Central memory CD8-positive, alpha-beta T cell (primary cell): ENCODE measurements at regions not wholly inside any gene's neighbourhood (a gene's known extent, or its start where the extent isn't known, plus 50 kb on each side); places are given as distances from the start of the nearest gene placed in this dataset.

Source experiments
- ATAC-seq: fragments of 150-1000 bp; cut with Tn5 transposase; replicated peaks from 2 replicates; pipeline ENCODE4 v1.10.0; 2022; ENCODE audit warnings: mild to moderate bottlenecking, moderate FRiP score, moderate number of reproducible peaks; ENCODE audit not compliant: poor library complexity, severe bottlenecking; ENCODE audit errors: extremely low read depth
- DNase-seq, 2 donors: peaks; one replicate each; pipeline ENCODE4 v3.0.0; 2021; ENCODE audit warnings: low spot score in 2 of 2
- H3K27ac Mint-ChIP-seq: one replicate; pipeline ENCODE4 v1.8.0; 2022; ENCODE audit warnings: low read depth, mild to moderate bottlenecking, moderate library complexity, mixed read lengths
- H3K27me3 Mint-ChIP-seq: one replicate; pipeline ENCODE4 v1.8.0; 2022; ENCODE audit warnings: mixed read lengths
- H3K36me3 Mint-ChIP-seq: one replicate; pipeline ENCODE4 v1.8.0; 2022; ENCODE audit warnings: mild to moderate bottlenecking, moderate library complexity, mixed read lengths; ENCODE audit not compliant: insufficient read depth
- H3K4me1 Mint-ChIP-seq: one replicate; pipeline ENCODE4 v1.8.0; 2022; ENCODE audit warnings: mixed read lengths
- H3K4me3 Mint-ChIP-seq: one replicate; pipeline ENCODE4 v1.8.0; 2022; ENCODE audit warnings: mild to moderate bottlenecking, moderate library complexity, mixed read lengths
- H3K9me3 Mint-ChIP-seq: one replicate; pipeline ENCODE4 v1.8.0; 2022; ENCODE audit warnings: mixed read lengths

DNA sequence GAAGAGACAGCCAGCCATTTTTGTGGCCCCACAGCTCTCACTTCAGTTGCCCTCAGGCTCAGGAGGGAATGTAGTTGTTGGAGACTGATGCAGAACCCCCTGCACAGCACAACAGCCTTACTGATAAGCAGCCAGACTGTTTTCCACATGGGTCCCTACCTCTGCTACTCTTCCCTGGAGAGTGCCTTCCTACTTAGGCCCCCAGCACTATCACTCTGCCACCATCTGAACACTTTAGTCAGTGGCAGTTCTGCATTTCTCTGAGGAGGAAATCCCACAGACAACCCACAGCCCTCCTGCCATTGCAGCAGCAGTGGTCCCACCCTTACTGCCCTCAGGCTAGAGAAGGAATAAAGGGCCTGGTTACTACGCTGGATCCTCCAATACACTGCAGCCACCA is 61.8 kb upstream of the PTPRD start:
- ATAC-seq (no peak), DNase-seq (no peak)
- Mint-ChIP-seq H3K4me3 (no peak overlapping the region), H3K36me3 (no peaks in the 10 kb centered on the region), H3K4me1 (no peaks in the 10 kb centered on the region), H3K27ac (no peak overlapping the region), H3K9me3 (peaks cover 32% of the 10 kb centered on the region), H3K27me3 (no peaks in the 10 kb centered on the region)

DNA sequence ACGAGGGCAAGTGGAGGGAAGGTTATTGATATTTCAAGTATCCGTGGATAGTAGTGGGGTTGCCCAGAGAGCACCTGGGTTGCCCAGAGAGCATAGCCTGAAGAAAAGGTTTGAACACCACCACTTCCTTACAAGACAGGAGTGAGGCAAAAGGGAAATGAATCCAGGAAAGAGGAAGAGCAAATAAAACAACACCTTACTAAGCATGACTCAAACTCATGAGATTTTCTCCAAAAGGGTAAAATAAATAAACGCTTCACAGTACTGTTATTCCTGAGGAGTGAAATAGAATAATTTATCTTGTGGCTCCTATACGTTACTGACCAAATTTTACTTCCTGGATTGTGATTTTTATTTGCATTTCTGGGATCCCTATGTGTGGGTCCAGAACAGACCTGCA is 65.2 kb upstream of the PTPRD start:
- Mint-ChIP-seq H3K9me3 (peaks cover 36% of the 10 kb centered on the region), H3K27ac (no peak overlapping the region), H3K36me3 (peaks cover 1% of the 10 kb centered on the region), H3K4me3 (no peak overlapping the region), H3K4me1 (no peaks in the 10 kb centered on the region), H3K27me3 (no peaks in the 10 kb centered on the region)
- no peak for DNase-seq
- ATAC-seq = no peak

DNA sequence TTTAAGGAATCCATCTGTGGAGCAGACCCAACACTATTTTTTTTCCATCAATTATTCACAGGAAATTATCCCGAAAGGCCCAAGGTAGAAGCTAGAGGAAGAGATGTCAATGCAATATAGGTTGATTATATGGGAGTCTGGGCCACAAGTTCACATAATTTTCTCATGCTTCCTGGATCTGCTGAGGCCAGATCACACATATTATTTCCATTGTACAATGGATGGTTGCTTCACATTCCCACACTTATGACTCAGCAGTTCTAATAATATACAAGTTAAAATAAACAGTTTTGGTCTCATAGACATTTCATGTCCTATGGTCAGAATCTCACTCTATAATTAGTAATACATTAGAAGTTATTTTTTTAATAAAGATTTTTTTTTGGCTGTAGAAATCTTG is 66.0 kb upstream of the PTPRD start:
- Mint-ChIP-seq H3K27ac (no peak overlapping the region), H3K9me3 (peaks cover 32% of the 10 kb centered on the region)
- DNase-seq = no peak

DNA sequence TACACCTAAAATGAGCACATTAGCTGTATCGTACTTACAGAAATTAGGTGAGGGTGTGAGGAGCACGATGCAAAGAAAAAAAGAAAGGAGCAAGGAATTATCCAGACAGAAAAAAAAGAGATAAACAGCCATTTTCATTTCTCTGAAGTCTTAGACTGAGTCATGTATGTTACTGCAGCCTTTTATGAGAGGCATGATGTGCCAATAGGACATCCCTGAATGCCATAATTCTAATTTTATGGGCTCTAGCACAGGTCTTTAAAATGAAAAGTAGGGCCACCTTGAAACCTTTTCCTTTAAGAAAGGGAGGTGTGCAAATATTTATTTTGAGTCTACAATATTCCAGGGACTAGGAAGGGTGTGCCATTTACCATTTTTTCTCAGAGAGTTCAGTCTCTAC is 74.1 kb upstream of the PTPRD start:
- no peaks in the 10 kb centered on the region for H3K4me1 Mint-ChIP-seq
- H3K9me3 Mint-ChIP-seq = peaks cover 42% of the 10 kb centered on the region
- no peaks in the 10 kb centered on the region for H3K27me3 Mint-ChIP-seq
- no peaks in the 10 kb centered on the region for H3K36me3 Mint-ChIP-seq
- ATAC-seq = no peak
- no peak overlapping the region for H3K4me3 Mint-ChIP-seq
- DNase-seq = no peak
- H3K27ac Mint-ChIP-seq = no peak overlapping the region

More for the DNA sequence above, 66.0 kb upstream of the PTPRD start:
- Mint-ChIP-seq H3K4me3 (no peak overlapping the region), H3K4me1 (no peaks in the 10 kb centered on the region), H3K36me3 (peaks cover 1% of the 10 kb centered on the region), H3K27me3 (no peaks in the 10 kb centered on the region)
- ATAC-seq = no peak

DNA sequence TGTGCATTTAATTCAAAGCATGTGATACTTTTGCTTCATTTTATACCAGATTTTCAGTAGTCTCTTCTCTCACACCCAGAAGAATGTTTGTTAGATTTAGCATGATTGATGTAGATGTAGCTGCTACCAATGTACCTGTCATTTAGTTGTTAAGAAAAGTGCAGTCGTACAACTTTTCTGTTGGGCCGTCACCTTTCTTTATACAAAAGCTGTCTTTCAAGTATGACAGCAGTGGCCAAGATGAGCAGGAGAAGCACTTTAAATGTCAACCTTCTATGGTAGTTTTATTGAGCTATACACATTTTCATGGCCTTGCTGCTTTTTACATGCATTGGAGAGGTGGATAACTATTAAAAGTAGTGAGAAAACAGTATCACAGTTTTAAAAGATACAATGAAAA is 77.7 kb upstream of the PTPRD start:
- Mint-ChIP-seq H3K4me1 (no peaks in the 10 kb centered on the region), H3K9me3 (peaks cover 39% of the 10 kb centered on the region), H3K27ac (no peak overlapping the region), H3K27me3 (no peaks in the 10 kb centered on the region), H3K36me3 (no peaks in the 10 kb centered on the region), H3K4me3 (no peak overlapping the region)
- DNase-seq (no peak), ATAC-seq (no peak)

DNA sequence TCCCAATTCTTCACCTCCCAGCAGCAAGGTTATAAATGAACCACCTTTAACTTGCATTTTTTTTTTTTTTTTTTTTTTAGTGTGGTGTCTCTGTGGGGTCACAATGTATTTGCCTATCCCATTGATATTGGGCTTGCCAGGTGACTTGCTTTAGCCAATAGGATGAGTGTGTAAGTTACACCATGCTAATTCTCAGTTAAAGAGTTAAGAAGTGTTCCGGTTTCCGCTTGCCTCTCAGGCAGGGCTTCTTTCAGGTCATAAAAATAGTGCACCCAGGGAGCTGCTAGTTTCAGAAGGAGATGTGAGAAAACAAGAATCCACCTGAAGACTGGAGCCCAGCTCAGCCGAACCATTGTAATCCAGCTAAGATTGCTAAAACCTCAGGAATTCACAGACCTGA is 84.2 kb upstream of the PTPRD start:
- Mint-ChIP-seq H3K27me3 (no peaks in the 10 kb centered on the region), H3K27ac (no peak overlapping the region), H3K4me3 (no peak overlapping the region), H3K36me3 (no peaks in the 10 kb centered on the region), H3K4me1 (no peaks in the 10 kb centered on the region), H3K9me3 (peaks cover 20% of the 10 kb centered on the region)
- DNase-seq (no peak), ATAC-seq (no peak)

DNA sequence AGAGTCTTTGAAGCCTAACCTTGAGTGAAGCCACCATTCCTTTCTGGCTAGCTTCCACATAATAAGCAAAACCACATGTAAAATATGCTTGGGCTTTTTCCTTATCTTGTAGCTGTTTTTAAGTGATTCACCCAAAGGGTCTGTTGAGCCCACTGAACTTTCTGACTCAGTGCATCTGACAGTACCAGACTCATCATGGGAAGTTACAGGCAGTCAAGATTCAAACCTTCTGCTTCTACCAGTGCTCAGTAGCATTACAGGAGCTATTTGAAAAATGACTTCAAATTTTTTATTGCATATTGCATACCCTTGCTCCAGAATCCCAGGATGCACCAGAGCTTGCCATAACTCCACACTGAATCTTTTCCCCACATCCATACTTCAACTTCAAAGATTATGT is 87.5 kb upstream of the PTPRD start:
- H3K27me3 Mint-ChIP-seq = no peaks in the 10 kb centered on the region
- no peak for DNase-seq
- H3K9me3 Mint-ChIP-seq = peaks cover 23% of the 10 kb centered on the region
- no peaks in the 10 kb centered on the region for H3K36me3 Mint-ChIP-seq
- no peak overlapping the region for H3K27ac Mint-ChIP-seq
- no peak for ATAC-seq
- no peak overlapping the region for H3K4me3 Mint-ChIP-seq
- no peaks in the 10 kb centered on the region for H3K4me1 Mint-ChIP-seq

DNA sequence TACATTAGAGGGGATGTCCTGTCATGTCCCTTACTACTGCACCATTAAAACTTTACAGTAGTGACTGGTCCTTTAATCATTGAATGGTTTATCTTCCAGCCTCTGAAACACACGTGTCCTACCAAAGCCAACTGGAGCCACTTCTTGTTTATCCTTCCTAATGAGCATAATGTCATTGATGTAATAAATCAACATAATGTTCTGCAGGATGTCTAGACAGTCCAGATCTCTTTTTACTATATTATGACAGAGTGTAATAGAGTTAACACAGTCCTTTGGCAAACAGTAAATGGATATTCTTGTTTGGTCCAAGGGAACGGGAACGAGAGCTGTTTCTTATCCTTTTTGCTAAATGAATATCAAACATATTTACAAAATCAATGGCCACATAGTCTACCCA is 88.1 kb upstream of the PTPRD start:
- Mint-ChIP-seq H3K9me3 (peaks cover 28% of the 10 kb centered on the region), H3K4me1 (no peaks in the 10 kb centered on the region), H3K4me3 (no peak overlapping the region)

DNA sequence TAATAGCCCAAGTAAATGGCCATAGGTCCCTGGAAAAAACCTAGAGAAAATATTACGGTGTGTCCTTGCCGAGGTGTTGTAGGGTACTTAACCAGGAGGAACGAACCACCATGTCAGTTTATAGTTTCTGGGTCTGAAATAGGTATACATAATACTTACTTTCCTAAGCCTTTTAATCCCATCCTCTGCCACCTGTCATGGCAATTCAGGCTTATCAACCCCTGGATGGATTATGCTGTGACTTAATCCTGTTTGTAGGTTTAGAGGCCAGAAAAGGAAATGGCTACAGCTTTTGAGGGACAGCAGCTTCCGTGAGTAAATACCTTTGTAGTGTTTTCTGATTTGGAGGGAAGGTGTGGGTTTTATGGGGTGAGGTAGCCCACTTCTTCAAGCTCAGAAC is 89.1 kb upstream of the PTPRD start:
- no peak for ATAC-seq
- peaks cover 33% of the 10 kb centered on the region for H3K9me3 Mint-ChIP-seq
- no peaks in the 10 kb centered on the region for H3K27me3 Mint-ChIP-seq
- H3K36me3 Mint-ChIP-seq = no peaks in the 10 kb centered on the region
- no peak overlapping the region for H3K4me3 Mint-ChIP-seq
- DNase-seq = no peak
- no peak overlapping the region for H3K27ac Mint-ChIP-seq
- no peaks in the 10 kb centered on the region for H3K4me1 Mint-ChIP-seq

More for the DNA sequence above, 88.1 kb upstream of the PTPRD start:
- no peak overlapping the region for H3K27ac Mint-ChIP-seq
- DNase-seq = no peak
- no peak for ATAC-seq
- no peaks in the 10 kb centered on the region for H3K27me3 Mint-ChIP-seq
- no peaks in the 10 kb centered on the region for H3K36me3 Mint-ChIP-seq

DNA sequence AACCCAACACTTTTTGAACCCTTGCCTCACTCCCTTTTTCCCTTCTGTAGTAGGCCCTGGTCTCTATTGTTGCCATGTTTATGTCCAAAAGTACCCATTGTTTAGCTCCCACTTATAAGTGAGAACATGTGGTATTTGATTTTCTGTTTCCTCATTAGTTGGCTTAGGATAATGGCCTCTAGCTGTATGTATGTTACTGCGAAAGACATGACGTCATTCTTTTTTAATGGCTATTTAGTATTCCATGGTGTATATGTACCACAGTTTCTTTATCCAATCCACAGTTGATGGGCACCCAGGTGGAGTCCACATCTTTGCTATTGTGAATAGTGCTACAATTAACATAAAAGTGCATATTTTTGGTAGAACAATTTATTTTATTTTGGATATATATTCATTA is 90.3 kb upstream of the PTPRD start:
- no peak for ATAC-seq

DNA sequence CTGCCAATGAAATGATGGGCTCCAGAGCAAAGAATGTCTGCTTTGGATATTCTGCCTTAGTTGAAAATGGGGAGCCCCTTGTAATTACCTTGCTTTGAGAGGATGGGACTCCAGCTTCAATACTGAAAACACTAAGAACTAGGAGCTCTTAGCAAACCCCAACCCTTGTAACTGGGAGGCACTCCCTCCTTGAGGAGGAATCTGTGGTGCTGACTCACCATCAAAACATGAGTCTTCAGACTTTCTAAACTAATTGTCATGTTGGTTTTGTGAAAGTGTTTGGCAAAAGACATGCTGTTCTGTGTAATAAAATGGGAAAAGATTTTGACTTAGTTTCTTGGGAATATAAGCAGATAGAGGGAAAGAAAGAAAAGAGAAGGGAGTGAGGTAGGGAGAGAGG is 91.9 kb upstream of the PTPRD start:
- H3K4me3 Mint-ChIP-seq = no peak overlapping the region
- H3K36me3 Mint-ChIP-seq = no peaks in the 10 kb centered on the region
- no peaks in the 10 kb centered on the region for H3K27me3 Mint-ChIP-seq
- DNase-seq = no peak
- H3K4me1 Mint-ChIP-seq = no peaks in the 10 kb centered on the region
- ATAC-seq = no peak
- peaks cover 28% of the 10 kb centered on the region for H3K9me3 Mint-ChIP-seq
- H3K27ac Mint-ChIP-seq = no peak overlapping the region

More for the DNA sequence above, 90.3 kb upstream of the PTPRD start:
- no peak overlapping the region for H3K27ac Mint-ChIP-seq
- no peaks in the 10 kb centered on the region for H3K36me3 Mint-ChIP-seq
- no peak overlapping the region for H3K4me3 Mint-ChIP-seq
- DNase-seq = no peak
- H3K27me3 Mint-ChIP-seq = no peaks in the 10 kb centered on the region
- H3K4me1 Mint-ChIP-seq = no peaks in the 10 kb centered on the region
- peaks cover 30% of the 10 kb centered on the region for H3K9me3 Mint-ChIP-seq

DNA sequence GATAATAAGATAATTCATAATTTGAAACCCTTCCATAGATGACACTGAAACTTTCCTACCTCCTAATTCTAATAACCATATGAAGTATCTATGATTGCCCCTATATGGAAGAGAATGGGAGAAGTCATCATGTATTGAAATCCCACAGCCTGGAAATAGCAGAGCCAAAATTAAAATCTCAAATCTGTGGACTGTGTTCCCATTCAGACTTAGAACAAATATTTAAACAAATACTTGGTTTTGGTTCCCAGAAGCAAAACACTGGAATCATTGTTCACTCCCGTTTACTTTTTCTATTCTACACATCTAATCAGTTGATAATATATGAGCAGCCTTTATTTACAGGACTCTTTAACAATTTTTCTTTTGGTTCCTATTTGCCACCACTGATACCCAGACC is 92.6 kb upstream of the PTPRD start:
- no peak for DNase-seq
- no peak for ATAC-seq
- no peaks in the 10 kb centered on the region for H3K4me1 Mint-ChIP-seq
- H3K36me3 Mint-ChIP-seq = no peaks in the 10 kb centered on the region
- no peak overlapping the region for H3K4me3 Mint-ChIP-seq
- H3K9me3 Mint-ChIP-seq = peaks cover 28% of the 10 kb centered on the region
- H3K27me3 Mint-ChIP-seq = no peaks in the 10 kb centered on the region
- no peak overlapping the region for H3K27ac Mint-ChIP-seq

DNA sequence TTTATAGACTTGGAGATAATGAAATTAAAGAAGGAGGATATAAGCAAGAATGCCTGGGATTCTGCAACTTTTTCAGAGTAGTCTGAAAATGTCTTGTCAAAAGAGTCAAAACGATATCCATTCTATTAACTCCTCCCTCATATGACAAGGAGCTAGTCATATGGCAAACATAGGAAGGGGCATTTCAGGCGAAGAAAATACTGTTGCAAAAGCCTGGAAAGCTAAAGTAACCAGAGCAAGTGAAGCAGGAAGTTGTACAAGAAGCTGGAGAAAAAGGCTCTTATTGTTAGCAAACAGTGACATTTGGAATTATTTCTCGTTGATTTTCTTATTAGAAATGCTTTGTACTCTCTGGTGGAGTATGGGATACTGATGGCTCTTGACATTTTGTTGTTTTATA is 94.0 kb upstream of the PTPRD start:
- Mint-ChIP-seq H3K27me3 (no peaks in the 10 kb centered on the region), H3K4me3 (no peak overlapping the region), H3K27ac (no peak overlapping the region), H3K36me3 (no peaks in the 10 kb centered on the region), H3K9me3 (peaks cover 22% of the 10 kb centered on the region), H3K4me1 (no peaks in the 10 kb centered on the region)
- ATAC-seq (no peak), DNase-seq (no peak)

DNA sequence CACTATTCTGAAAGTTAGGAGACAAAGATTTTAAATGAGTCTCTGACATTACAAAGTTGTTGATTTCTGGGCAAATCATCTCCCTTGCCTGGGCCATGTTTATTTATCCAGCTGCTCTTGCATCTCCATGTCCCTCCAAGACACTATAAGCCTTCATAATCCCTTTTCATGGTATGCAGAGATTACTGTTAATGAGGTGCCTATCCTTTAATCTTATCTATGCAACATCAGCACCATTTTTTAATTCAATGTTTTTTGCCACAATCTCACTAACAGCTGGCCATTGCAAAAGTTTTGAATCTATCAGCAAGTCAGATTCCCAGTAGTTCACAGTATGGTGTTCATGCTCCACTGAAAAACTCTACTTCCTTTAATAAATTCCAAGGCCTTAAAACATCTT is 108.5 kb upstream of the PTPRD start:
- H3K27ac Mint-ChIP-seq = no peak overlapping the region
- H3K4me1 Mint-ChIP-seq = no peaks in the 10 kb centered on the region
- H3K4me3 Mint-ChIP-seq = no peak overlapping the region
- DNase-seq = no peak
- H3K27me3 Mint-ChIP-seq = no peaks in the 10 kb centered on the region
- ATAC-seq = no peak
- H3K9me3 Mint-ChIP-seq = peaks cover 21% of the 10 kb centered on the region
- H3K36me3 Mint-ChIP-seq = no peaks in the 10 kb centered on the region
